Superior temporal gyrus (tissue), 1 donor: ENCODE measurements at regions not wholly inside any gene's neighbourhood (a gene's known extent, or its start where the extent isn't known, plus 50 kb on each side); places are given as distances from the start of the nearest gene placed in this dataset.
A peak's percentile ranks its signal among the peaks of the same experiment; 100 is the strongest.

Experiments used
- DNase-seq: peaks from one replicate; pipeline ENCODE4 v3.0.0-alpha.2; 2016; ENCODE audit errors: extremely low spot score

GRCh38 chr15:47445723-47446392 lies 271.4 kb upstream of the SEMA6D start:
- DNase-seq: peak; percentile 26

DNA sequence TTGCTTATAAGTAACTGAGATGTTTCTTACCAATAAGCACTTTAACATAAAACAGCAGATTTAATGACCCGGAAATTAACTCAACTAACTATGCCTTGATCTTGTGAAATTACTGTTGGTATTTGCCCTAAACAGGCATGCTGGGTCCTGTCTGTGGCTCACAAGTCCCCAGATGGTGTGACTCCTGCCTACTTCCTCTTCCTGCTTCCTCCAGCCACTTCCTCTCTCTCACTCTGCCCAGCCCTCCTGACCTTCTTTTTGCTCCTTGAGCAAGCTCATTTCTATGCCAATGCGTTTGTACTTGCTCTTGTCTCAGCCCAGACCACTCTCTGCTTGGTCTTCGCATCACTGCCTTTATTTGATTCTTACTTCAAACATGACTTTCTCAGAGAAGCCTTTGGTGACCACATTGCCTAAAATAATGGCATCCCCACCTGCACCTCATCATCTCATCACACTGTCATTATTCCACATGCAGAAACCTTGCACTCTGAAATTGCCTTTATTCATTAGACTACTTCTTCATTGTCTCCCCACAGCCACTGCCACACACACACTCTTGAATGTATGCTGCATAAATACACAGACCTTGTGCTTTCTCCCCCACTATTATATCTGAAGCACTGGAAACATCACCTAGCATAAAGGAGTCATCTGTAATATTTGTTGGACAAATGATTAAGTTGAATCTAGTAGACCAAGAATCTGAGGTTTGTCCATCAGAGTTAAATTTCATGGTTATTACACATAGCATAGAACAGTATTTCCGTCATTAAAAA lies 256.3 kb upstream of the SEMA6D start:
- no peak for DNase-seq

GRCh38 chr15:47461652-47462141 lies 255.6 kb upstream of the SEMA6D start:
- no peak for DNase-seq

DNA sequence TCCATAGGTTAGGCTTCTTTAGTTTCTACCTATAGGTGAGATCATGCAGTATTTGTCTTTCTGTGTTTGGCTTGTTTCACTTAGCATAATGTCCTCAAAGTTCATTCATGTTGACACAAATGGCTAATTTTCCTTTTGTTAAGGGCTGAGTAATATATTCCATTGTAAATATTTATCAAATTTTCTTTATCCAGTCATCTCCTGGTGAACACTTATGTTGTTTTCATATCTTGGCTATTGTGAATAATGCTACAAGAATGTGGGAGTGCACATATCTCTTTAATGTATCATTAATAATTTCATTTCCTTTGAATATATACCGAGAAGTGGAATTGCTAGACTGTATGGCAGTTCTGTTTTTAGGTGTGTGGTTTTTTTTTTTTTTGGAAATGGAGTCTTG lies 250.9 kb upstream of the SEMA6D start:
- DNase-seq: no peak

DNA sequence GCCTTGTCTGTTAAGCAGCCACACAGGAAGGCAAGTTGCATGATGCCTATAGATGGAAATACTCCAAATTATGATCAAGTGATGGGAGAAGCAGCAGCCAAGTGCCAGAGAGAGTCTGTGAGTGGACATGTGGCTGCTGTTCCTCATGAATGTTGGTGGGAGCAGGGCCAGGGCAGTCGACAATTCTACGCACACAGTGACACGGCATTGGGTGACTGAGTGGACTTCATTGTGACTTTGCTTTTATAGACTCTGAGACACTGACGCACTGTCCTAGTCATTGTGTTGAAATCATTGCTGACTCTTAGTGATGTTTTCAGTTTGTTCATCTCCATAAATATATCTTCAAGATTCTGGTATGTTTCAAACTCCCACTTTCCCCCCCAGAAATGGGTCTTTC lies 246.3 kb upstream of the SEMA6D start:
- DNase-seq: no peak

GRCh38 chr15:47473106-47473725 lies 244.1 kb upstream of the SEMA6D start:
- no peak for DNase-seq

GRCh38 chr15:47473832-47474231 lies 243.5 kb upstream of the SEMA6D start:
- peak; percentile 34 for DNase-seq

DNA sequence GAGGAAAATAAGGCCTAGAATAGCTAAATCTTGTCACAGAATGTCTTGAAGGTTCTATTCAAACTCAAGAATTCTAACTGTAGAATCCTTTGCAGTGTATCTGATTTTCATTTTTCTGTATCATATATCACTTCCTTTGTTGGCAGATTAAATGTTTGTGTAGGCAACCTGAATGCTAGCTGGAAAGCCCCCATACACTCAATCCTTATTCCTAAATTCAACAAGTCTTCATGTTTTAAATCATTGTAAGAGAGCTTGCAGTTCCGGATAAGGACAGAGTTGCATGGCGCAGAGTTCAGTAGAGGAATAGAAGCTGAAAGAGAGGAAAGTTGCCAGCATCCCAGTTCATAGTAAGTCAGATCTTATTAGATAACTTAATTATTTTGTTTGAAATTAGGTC lies 242.0 kb upstream of the SEMA6D start:
- no peak for DNase-seq

DNA sequence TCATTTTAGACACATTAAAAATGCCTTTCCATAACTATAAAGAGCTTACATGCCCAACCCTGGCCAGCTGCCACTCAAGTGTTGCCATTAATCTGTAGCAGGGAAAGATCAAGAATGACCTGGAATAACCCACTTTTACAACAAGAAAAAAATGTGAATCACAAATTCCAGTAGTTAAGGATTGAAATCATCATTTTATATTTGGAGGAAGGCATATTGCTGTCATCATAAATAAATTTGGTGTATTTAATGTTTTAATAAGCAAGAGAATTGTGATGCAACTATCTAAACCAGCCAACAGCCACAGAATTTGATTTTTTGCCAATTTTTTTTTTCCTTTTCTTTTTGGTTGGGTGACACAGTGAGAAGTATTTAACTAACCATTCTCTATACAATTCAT lies 240.0 kb upstream of the SEMA6D start:
- no peak for DNase-seq

- no peak for DNase-seq
These were observed 233.2 kb upstream of the SEMA6D start for GRCh38 chr15:47484059-47484458.

DNA sequence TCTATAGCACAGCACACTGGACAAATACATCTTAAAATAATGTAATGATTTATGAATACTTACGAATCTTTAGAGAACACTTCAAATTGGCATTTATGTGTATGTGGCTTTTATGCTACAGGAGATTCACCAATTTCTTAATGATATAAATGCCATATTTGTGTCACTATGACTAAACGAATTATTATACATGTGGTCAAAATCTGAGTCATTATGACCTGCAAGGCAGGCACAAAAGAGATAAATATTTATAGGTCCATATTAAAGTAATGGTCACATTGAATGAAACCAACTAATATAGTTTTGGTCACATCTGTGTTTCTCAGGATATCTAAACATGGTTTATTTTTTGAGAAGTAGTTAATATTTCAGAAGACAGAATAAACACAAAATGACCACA lies 232.3 kb upstream of the SEMA6D start:
- no peak for DNase-seq

DNA sequence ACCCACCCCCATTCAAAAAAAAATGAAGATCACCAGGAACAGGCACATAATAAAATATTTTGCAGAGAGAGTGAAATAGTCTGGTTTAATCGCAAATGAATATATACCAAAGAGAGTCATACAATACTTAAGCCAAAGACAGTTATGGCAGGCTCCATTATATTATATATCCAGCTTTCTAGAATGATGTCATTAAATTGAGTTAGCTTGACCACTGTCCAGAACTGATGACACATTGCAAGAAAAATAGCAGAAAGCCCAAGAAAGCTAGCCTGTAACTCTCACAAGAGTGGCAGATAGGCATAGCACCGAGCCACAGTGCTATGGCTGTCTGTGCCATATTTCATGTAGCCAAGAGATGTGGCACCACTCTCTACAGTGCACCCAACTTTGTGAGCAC lies 231.9 kb upstream of the SEMA6D start:
- DNase-seq: no peak

DNA sequence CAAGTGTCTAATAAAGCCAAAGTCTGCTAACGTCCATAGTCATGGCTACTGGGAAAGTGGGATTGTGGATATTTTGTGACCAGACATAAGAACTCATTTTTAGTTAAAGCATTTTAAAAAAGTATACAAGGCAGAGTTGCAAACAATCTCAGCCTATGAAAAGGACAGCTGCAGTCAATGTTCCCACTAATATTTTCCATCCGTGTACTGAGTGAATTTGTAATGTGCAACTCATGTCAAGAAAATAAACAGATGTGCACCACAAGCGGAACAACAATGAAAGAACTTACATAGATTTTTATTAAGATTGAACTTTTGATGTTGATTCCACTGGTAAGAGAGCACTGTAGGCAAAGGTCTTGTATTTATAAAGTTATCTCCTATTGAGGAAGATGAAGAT lies 231.3 kb upstream of the SEMA6D start:
- DNase-seq: no peak

GRCh38 chr15:47492195-47492594 lies 225.1 kb upstream of the SEMA6D start:
- no peak for DNase-seq

- DNase-seq: no peak
These were observed 223.7 kb upstream of the SEMA6D start for GRCh38 chr15:47493357-47494247.

- DNase-seq: no peak
These were observed 220.7 kb upstream of the SEMA6D start for GRCh38 chr15:47496343-47497185.

- DNase-seq: no peak
These were observed 216.5 kb upstream of the SEMA6D start for GRCh38 chr15:47500842-47501241.

DNA sequence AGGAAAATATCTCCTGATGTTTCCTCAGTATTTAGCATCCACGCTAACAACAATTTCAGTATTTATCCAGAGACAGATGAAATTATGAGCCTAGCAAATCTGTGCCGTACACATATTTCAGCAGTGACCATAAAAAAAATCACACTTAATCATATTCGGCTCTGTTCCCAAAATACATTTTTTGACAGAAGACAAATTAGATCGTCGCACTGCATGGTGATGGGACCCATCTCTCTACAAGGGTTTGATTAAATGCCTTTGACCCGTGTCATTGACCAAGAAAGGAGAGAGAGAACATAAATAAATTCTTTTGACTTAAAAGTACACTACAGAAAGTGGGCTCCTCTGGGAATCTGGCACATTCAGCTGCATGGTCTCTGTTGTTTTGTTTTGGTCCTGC lies 215.3 kb upstream of the SEMA6D start:
- no peak for DNase-seq

GRCh38 chr15:47503876-47504275 lies 213.4 kb upstream of the SEMA6D start:
- no peak for DNase-seq

GRCh38 chr15:47504624-47505256 lies 212.6 kb upstream of the SEMA6D start:
- DNase-seq: no peak
